ENCODE measurements at regions not wholly inside any gene's neighbourhood (a gene's known extent, or its start where the extent isn't known, plus 50 kb on each side); places are given as distances from the start of the nearest gene placed in this dataset.

DNA sequence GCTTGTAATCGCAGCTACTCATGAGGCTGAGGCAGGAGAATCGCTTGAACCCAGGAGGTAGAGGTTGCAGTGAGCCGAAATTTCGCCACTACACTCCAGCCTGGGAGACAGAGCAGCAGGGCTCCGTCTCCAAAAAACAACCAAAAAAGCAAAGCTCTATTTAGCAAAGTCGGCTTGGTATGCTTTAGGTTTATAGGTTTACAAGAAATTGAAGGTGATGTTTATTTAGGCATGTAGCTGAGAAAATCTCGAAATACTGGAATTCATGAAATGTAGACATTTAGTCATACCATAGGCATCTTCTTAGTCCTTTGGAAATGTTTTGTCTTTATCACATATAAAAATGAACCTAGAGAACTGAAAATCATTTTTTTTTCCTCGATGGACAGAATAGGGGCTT, 453.8 kb upstream of the ANKRD30A start:
- ChIA-PET CTCF (no interaction called here), POLR2A (no interaction called here)
- Mint-ChIP-seq H3K4me3 (no peak overlapping the region), H3K9me3 (peaks cover 5% of the 10 kb centered on the region), H3K27me3 (no peaks in the 10 kb centered on the region), H3K4me1 (ENCODE audit: low read depth) (no peaks in the 10 kb centered on the region), H3K36me3 (no peaks in the 10 kb centered on the region), H3K27ac (no peak overlapping the region)
- DNase-seq, result no peak
- intact Hi-C loops (cut with micrococcal nuclease), result no loop called here

- ChIA-PET CTCF (no interaction called here), POLR2A (no interaction called here)
- no peaks in the 10 kb centered on the region for H3K36me3 Mint-ChIP-seq
- peaks cover 7% of the 10 kb centered on the region for H3K9me3 Mint-ChIP-seq
- DNase-seq, result no peak
- intact Hi-C loops (cut with micrococcal nuclease), result no loop called here
- H3K27ac Mint-ChIP-seq, result no peak overlapping the region
- H3K27me3 Mint-ChIP-seq, result no peaks in the 10 kb centered on the region
- no peaks in the 10 kb centered on the region for H3K4me1 Mint-ChIP-seq (ENCODE audit: low read depth)
- H3K4me3 Mint-ChIP-seq, result no peak overlapping the region
Observed at GRCh38 chr10:36670621-36671402, 454.6 kb upstream of the ANKRD30A start.

GRCh38 chr10:36669615-36670352, 455.6 kb upstream of the ANKRD30A start:
- no peak overlapping the region for H3K27ac Mint-ChIP-seq
- intact Hi-C loops (cut with micrococcal nuclease), result no loop called here

DNA sequence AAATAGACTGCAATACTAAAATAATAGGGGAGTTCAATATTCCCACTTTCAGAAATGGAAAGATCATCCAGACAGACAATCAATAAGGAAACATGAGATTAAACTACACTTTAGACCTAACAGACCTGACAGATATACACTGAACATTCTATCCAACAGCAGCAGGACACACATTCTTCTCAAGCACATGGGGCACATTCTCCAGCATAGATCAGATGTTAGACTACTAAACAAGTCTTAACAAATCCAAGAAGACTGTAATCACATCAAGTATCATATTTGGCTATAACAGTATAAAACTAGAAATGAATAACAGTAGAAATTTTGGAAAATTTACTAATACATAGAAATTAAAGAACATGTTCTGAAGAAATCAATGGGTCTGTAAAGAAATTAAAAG, 458.9 kb upstream of the ANKRD30A start:
- DNase-seq, result no peak
- no peaks in the 10 kb centered on the region for H3K4me1 Mint-ChIP-seq (ENCODE audit: low read depth)
- intact Hi-C loops (cut with micrococcal nuclease), result no loop called here
- ChIA-PET POLR2A (no interaction called here), CTCF (no interaction called here)
- H3K9me3 Mint-ChIP-seq, result peaks cover 10% of the 10 kb centered on the region
- no peak overlapping the region for H3K4me3 Mint-ChIP-seq
- no peaks in the 10 kb centered on the region for H3K27me3 Mint-ChIP-seq
- no peak overlapping the region for H3K27ac Mint-ChIP-seq
- H3K36me3 Mint-ChIP-seq, result no peaks in the 10 kb centered on the region

More at GRCh38 chr10:36669615-36670352, 455.6 kb upstream of the ANKRD30A start:
- Mint-ChIP-seq H3K36me3 (no peaks in the 10 kb centered on the region), H3K9me3 (peaks cover 4% of the 10 kb centered on the region), H3K4me1 (ENCODE audit: low read depth) (no peaks in the 10 kb centered on the region), H3K4me3 (no peak overlapping the region), H3K27me3 (no peaks in the 10 kb centered on the region)
- CTCF ChIA-PET, result no interaction called here
- POLR2A ChIA-PET, result no interaction called here
- no peak for DNase-seq

DNA sequence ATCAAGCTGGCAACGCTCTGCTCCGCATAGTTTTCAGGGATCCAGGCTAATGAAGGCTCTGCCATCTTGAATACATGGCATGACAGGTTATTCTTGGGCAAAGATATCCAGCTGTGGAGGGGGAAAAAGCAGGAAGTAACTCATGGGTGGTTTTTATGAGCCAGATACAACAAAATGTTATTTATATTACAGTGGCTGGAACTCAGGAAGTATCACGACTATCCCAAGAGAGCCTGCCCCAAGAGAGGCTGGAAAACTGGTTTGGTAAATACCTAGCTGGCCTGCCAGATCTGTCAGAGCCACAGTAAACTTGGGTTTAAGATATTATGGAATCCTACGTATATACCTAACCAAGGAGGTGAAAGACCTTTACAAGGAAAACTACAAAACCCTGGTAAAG, 462.8 kb upstream of the ANKRD30A start:
- H3K27ac Mint-ChIP-seq, result no peak overlapping the region
- H3K4me3 Mint-ChIP-seq, result no peak overlapping the region
- ChIA-PET CTCF (no interaction called here), POLR2A (no interaction called here)
- DNase-seq, result no peak
- no peaks in the 10 kb centered on the region for H3K27me3 Mint-ChIP-seq
- intact Hi-C loops (cut with micrococcal nuclease), result no loop called here
- no peaks in the 10 kb centered on the region for H3K36me3 Mint-ChIP-seq
- H3K4me1 Mint-ChIP-seq (ENCODE audit: low read depth), result no peaks in the 10 kb centered on the region
- peaks cover 10% of the 10 kb centered on the region for H3K9me3 Mint-ChIP-seq

DNA sequence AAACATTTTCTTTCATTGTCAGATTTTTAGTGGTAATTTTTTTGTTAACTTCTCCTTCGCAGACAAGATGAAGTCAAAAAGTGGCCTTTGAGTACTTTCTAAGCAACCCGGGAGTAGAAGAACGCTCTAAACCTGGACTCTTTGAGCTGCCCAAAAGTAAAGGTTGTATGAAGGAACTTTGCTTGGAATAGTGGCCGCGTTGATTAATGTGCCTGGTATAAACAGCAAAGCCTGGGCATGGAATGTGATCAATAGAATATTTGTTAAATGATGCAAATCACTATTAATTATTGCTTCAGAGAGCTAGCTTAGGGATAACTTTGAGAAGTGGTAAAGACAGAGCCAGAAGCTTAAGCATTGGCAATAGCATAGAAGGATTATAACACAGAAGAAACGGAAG, 475.1 kb upstream of the ANKRD30A start:
- no peak overlapping the region for H3K27ac Mint-ChIP-seq
- no peak overlapping the region for H3K4me3 Mint-ChIP-seq
- H3K36me3 Mint-ChIP-seq, result no peaks in the 10 kb centered on the region
- intact Hi-C loops (cut with micrococcal nuclease), result no loop called here
- no peak for DNase-seq
- H3K4me1 Mint-ChIP-seq (ENCODE audit: low read depth), result no peaks in the 10 kb centered on the region
- H3K9me3 Mint-ChIP-seq, result peaks cover 10% of the 10 kb centered on the region
- H3K27me3 Mint-ChIP-seq, result no peaks in the 10 kb centered on the region
- ChIA-PET POLR2A (no interaction called here), CTCF (no interaction called here)

GRCh38 chr10:36647540-36647939, 477.9 kb upstream of the ANKRD30A start:
- CTCF ChIA-PET, result no interaction called here
- Mint-ChIP-seq H3K4me1 (ENCODE audit: low read depth) (no peaks in the 10 kb centered on the region), H3K27me3 (no peaks in the 10 kb centered on the region), H3K9me3 (peaks cover 6% of the 10 kb centered on the region), H3K27ac (no peak overlapping the region), H3K4me3 (no peak overlapping the region), H3K36me3 (no peaks in the 10 kb centered on the region)
- DNase-seq, result no peak
- POLR2A ChIA-PET, result no interaction called here
- intact Hi-C loops (cut with micrococcal nuclease), result no loop called here

DNA sequence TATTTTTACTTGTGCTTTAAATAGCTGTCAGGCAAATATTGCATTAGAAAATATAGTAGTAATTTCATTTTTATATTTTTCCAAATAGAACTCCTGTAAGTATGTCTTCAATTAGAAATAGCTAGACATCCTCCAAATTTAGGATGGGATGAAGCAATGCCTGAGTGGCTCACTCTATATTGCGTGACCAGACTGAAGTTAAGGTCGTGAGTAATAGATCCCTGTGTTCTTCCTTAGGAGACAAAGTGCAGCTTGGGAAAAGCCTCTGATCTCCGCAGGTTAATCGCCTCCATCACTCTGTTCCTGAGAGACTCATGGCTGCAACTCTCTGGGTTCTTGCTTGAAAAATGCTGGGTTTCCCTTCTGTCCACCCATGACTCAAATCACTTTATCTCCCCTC, 484.8 kb upstream of the ANKRD30A start:
- Mint-ChIP-seq H3K4me1 (ENCODE audit: low read depth) (no peaks in the 10 kb centered on the region), H3K9me3 (peaks cover 11% of the 10 kb centered on the region), H3K4me3 (no peak overlapping the region), H3K36me3 (no peaks in the 10 kb centered on the region), H3K27ac (no peak overlapping the region), H3K27me3 (no peaks in the 10 kb centered on the region)
- CTCF ChIA-PET, result no interaction called here
- POLR2A ChIA-PET, result no interaction called here
- intact Hi-C loops (cut with micrococcal nuclease), result no loop called here
- no peak for DNase-seq

DNA sequence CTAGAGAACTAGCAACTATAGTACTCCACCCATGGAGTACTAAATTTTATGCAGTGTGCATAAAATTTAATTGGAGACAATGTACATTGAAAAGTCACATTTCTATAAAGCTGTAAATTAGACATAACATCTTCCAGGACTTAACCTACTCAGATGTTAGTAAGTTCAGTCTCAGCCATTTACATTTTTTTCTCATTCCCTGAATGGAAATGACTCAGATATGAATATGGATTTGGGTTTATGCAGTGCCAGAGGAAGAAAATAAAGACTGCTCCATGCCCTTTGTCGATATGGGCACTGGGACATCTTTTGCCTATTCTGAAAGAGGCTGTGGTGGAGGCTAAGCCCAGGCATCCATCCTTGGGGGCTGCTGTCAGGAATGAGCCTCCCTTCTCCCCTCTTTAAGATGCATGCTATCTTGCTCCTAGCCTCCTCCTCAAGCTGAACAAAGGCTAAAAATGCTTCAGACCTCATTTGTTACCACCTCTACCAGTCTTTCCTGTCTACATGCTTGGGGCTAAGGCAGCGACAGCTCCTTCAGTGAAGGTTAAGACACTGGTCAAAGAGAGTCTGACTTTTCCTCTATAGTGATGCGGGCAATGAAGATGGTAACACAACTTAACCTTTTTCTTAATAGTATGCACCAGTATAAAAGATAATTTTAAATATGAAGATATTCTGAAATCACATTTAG, 486.8 kb upstream of the ANKRD30A start:
- H3K9me3 Mint-ChIP-seq, result peaks cover 12% of the 10 kb centered on the region
- intact Hi-C loops (cut with micrococcal nuclease), result no loop called here
- H3K4me3 Mint-ChIP-seq, result no peak overlapping the region
- H3K27ac Mint-ChIP-seq, result no peak overlapping the region
- no peaks in the 10 kb centered on the region for H3K27me3 Mint-ChIP-seq
- CTCF ChIA-PET, result no interaction called here
- POLR2A ChIA-PET, result no interaction called here
- H3K4me1 Mint-ChIP-seq (ENCODE audit: low read depth), result no peaks in the 10 kb centered on the region
- no peak for DNase-seq
- H3K36me3 Mint-ChIP-seq, result no peaks in the 10 kb centered on the region

GRCh38 chr10:36636879-36637278, 488.5 kb upstream of the ANKRD30A start:
- no peak overlapping the region for H3K4me3 Mint-ChIP-seq
- H3K27ac Mint-ChIP-seq, result no peak overlapping the region
- no peaks in the 10 kb centered on the region for H3K36me3 Mint-ChIP-seq
- no peaks in the 10 kb centered on the region for H3K27me3 Mint-ChIP-seq
- intact Hi-C loops (cut with micrococcal nuclease), result no loop called here
- DNase-seq, result no peak
- peaks cover 18% of the 10 kb centered on the region for H3K9me3 Mint-ChIP-seq
- POLR2A ChIA-PET, result no interaction called here
- CTCF ChIA-PET, result no interaction called here
- no peaks in the 10 kb centered on the region for H3K4me1 Mint-ChIP-seq (ENCODE audit: low read depth)

GRCh38 chr10:36636285-36636839, 489.0 kb upstream of the ANKRD30A start:
- H3K36me3 Mint-ChIP-seq, result no peaks in the 10 kb centered on the region
- H3K27me3 Mint-ChIP-seq, result no peaks in the 10 kb centered on the region
- POLR2A ChIA-PET, result no interaction called here
- H3K4me1 Mint-ChIP-seq (ENCODE audit: low read depth), result no peaks in the 10 kb centered on the region
- CTCF ChIA-PET, result no interaction called here
- no peak overlapping the region for H3K27ac Mint-ChIP-seq
- DNase-seq, result no peak
- intact Hi-C loops (cut with micrococcal nuclease), result no loop called here
- no peak overlapping the region for H3K4me3 Mint-ChIP-seq
- H3K9me3 Mint-ChIP-seq, result peaks cover 20% of the 10 kb centered on the region

DNA sequence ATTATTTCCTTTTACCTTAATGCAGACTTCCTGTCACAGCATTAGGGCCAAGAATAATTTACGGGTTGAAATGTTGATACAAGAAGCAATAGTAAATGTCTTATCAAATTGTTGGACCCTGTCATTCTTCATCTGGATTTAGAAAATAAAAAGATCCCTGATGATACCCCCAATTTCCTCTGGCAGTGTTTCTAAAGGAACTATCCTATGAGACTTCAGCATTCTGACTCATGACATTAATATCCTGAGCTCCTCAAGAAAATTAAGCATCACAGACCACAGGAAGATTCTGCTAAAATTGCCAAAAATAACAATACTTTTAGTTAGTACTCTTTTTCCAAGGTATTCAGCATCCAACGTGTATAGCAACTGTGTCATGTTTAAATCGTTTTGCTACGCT, 490.5 kb upstream of the ANKRD30A start:
- Mint-ChIP-seq H3K36me3 (no peaks in the 10 kb centered on the region), H3K27me3 (no peaks in the 10 kb centered on the region), H3K9me3 (peaks cover 22% of the 10 kb centered on the region), H3K27ac (no peak overlapping the region), H3K4me3 (no peak overlapping the region), H3K4me1 (ENCODE audit: low read depth) (no peaks in the 10 kb centered on the region)
- POLR2A ChIA-PET, result no interaction called here
- DNase-seq, result no peak
- intact Hi-C loops (cut with micrococcal nuclease), result no loop called here
- CTCF ChIA-PET, result no interaction called here

All from activated CD4-positive, alpha-beta memory T cell treated with anti-CD3 and anti-CD28 coated beads for 36 hours (primary cell).